ENCODE measurements at regions not wholly inside any gene's neighbourhood (a gene's known extent, or its start where the extent isn't known, plus 50 kb on each side); places are given as distances from the start of the nearest gene placed in this dataset.

GRCh38 chr15:61380270-61380669, 151.2 kb upstream of the RORA start:
- CTCF ChIA-PET = no interaction called here
- no TSS peak for BruUV-seq (replicated peaks)
- no peak for DNase-seq
- TF ChIP-seq CTCF (IDR thresholded peaks at IDR 0.05; ENCODE audit: unreplicated experiment) = no peak
- H3K4me1 Mint-ChIP-seq (ENCODE audit: low read depth, unreplicated experiment) = no peaks in the 10 kb centered on the region
- intact Hi-C loops (cut with micrococcal nuclease; ENCODE audit: unreplicated experiment) = no loop called here
- H3K9me3 Mint-ChIP-seq (ENCODE audit: low read depth, unreplicated experiment) = no peaks in the 10 kb centered on the region
- no peak overlapping the region for H3K27ac Mint-ChIP-seq (ENCODE audit: unreplicated experiment)
- no peak overlapping the region for H3K4me3 Mint-ChIP-seq (ENCODE audit: low read depth, unreplicated experiment)
- no peaks in the 10 kb centered on the region for H3K36me3 Mint-ChIP-seq (ENCODE audit: insufficient read depth, unreplicated experiment)
- H3K27me3 Mint-ChIP-seq (ENCODE audit: unreplicated experiment) = peaks cover 21% of the 10 kb centered on the region

- intact Hi-C loops (cut with micrococcal nuclease; ENCODE audit: unreplicated experiment) = no loop called here
- Mint-ChIP-seq H3K27me3 (ENCODE audit: unreplicated experiment) (peaks cover 9% of the 10 kb centered on the region), H3K4me1 (ENCODE audit: low read depth, unreplicated experiment) (no peaks in the 10 kb centered on the region), H3K9me3 (ENCODE audit: low read depth, unreplicated experiment) (no peaks in the 10 kb centered on the region), H3K4me3 (ENCODE audit: low read depth, unreplicated experiment) (no peak overlapping the region), H3K27ac (ENCODE audit: unreplicated experiment) (no peak overlapping the region), H3K36me3 (ENCODE audit: insufficient read depth, unreplicated experiment) (no peaks in the 10 kb centered on the region)
- DNase-seq = no peak
- BruUV-seq (replicated peaks) = no TSS peak
- CTCF ChIA-PET = no interaction called here
- no peak for TF ChIP-seq CTCF (IDR thresholded peaks at IDR 0.05; ENCODE audit: unreplicated experiment)
Measured at GRCh38 chr15:61379005-61379404, 149.9 kb upstream of the RORA start.

GRCh38 chr15:61376961-61377360, 147.9 kb upstream of the RORA start:
- CTCF ChIA-PET = no interaction called here
- H3K4me3 Mint-ChIP-seq (ENCODE audit: low read depth, unreplicated experiment) = no peak overlapping the region
- peaks cover 4% of the 10 kb centered on the region for H3K9me3 Mint-ChIP-seq (ENCODE audit: low read depth, unreplicated experiment)
- peaks cover 18% of the 10 kb centered on the region for H3K27me3 Mint-ChIP-seq (ENCODE audit: unreplicated experiment)
- no peak overlapping the region for H3K27ac Mint-ChIP-seq (ENCODE audit: unreplicated experiment)
- no peak for TF ChIP-seq CTCF (IDR thresholded peaks at IDR 0.05; ENCODE audit: unreplicated experiment)
- BruUV-seq (replicated peaks) = no TSS peak
- no peaks in the 10 kb centered on the region for H3K36me3 Mint-ChIP-seq (ENCODE audit: insufficient read depth, unreplicated experiment)
- H3K4me1 Mint-ChIP-seq (ENCODE audit: low read depth, unreplicated experiment) = no peaks in the 10 kb centered on the region
- DNase-seq = no peak
- intact Hi-C loops (cut with micrococcal nuclease; ENCODE audit: unreplicated experiment) = no loop called here

GRCh38 chr15:61376516-61376915, 147.4 kb upstream of the RORA start:
- CTCF ChIA-PET = no interaction called here
- BruUV-seq (replicated peaks) = no TSS peak
- H3K27ac Mint-ChIP-seq (ENCODE audit: unreplicated experiment) = no peak overlapping the region
- no peak for DNase-seq
- peaks cover 4% of the 10 kb centered on the region for H3K9me3 Mint-ChIP-seq (ENCODE audit: low read depth, unreplicated experiment)
- H3K27me3 Mint-ChIP-seq (ENCODE audit: unreplicated experiment) = peaks cover 18% of the 10 kb centered on the region
- no peaks in the 10 kb centered on the region for H3K4me1 Mint-ChIP-seq (ENCODE audit: low read depth, unreplicated experiment)
- H3K4me3 Mint-ChIP-seq (ENCODE audit: low read depth, unreplicated experiment) = no peak overlapping the region
- no peaks in the 10 kb centered on the region for H3K36me3 Mint-ChIP-seq (ENCODE audit: insufficient read depth, unreplicated experiment)
- intact Hi-C loops (cut with micrococcal nuclease; ENCODE audit: unreplicated experiment) = no loop called here
- TF ChIP-seq CTCF (IDR thresholded peaks at IDR 0.05; ENCODE audit: unreplicated experiment) = no peak

GRCh38 chr15:61374848-61375247, 145.7 kb upstream of the RORA start:
- TF ChIP-seq CTCF (IDR thresholded peaks at IDR 0.05; ENCODE audit: unreplicated experiment) = no peak
- Mint-ChIP-seq H3K4me1 (ENCODE audit: low read depth, unreplicated experiment) (no peaks in the 10 kb centered on the region), H3K9me3 (ENCODE audit: low read depth, unreplicated experiment) (peaks cover 7% of the 10 kb centered on the region), H3K36me3 (ENCODE audit: insufficient read depth, unreplicated experiment) (no peaks in the 10 kb centered on the region), H3K27me3 (ENCODE audit: unreplicated experiment) (peaks cover 34% of the 10 kb centered on the region), H3K4me3 (ENCODE audit: low read depth, unreplicated experiment) (no peak overlapping the region), H3K27ac (ENCODE audit: unreplicated experiment) (no peak overlapping the region)
- no TSS peak for BruUV-seq (replicated peaks)
- CTCF ChIA-PET = no interaction called here
- intact Hi-C loops (cut with micrococcal nuclease; ENCODE audit: unreplicated experiment) = no loop called here
- no peak for DNase-seq

Data from Calu3 (cell line).